Testis (tissue), 2 donors: ENCODE measurements at regions not wholly inside any gene's neighbourhood (a gene's known extent, or its start where the extent isn't known, plus 50 kb on each side); places are given as distances from the start of the nearest gene placed in this dataset.

Source experiments
- DNase-seq: peaks from one replicate; pipeline ENCODE4 v3.0.0-alpha.2; 2019
- H3K27ac ChIP-seq, 2 donors: fragments of 200-600 bp; sonication (generic); one replicate each; pipeline ENCODE4 v1.5.1; 2019
- H3K27me3 ChIP-seq: fragments of 200-600 bp; sonication (generic); one replicate; pipeline ENCODE4 v1.5.1; 2019
- H3K36me3 ChIP-seq: fragments of 200-600 bp; sonication (generic); one replicate; pipeline ENCODE4 v1.5.1; 2017; ENCODE audit warnings: low read depth; ENCODE audit errors: missing control alignments
- H3K4me1 ChIP-seq: fragments of 200-600 bp; sonication (generic); one replicate; pipeline ENCODE4 v1.5.1; 2019
- H3K4me3 ChIP-seq, 2 donors: fragments of 200-600 bp; sonication (generic); one replicate each; pipeline ENCODE4 v1.5.1; 2017 to 2019
- H3K9me3 ChIP-seq: fragments of 200-600 bp; sonication (generic); one replicate; pipeline ENCODE4 v1.5.1; 2017
- CTCF ChIP-seq, 3 experiments: fragments of 450-650 bp in 2 of 3; fragments of 200-600 bp in 1 of 3; sonication (generic) in 1 of 3; IDR thresholded peaks; one replicate each; pipeline ENCODE4 v1.5.1; 2016 to 2019; ENCODE audit warnings: antibody characterized with exemption in 3 of 3, mild to moderate bottlenecking in 2 of 3, moderate library complexity in 1 of 3
- POLR2A ChIP-seq: fragments of 450-650 bp; IDR thresholded peaks from one replicate; pipeline ENCODE4 v1.6.1; 2017; ENCODE audit warnings: antibody characterized with exemption, mild to moderate bottlenecking, moderate library complexity
- WGBS, 2 donors: methylation state at CpG; one replicate each; pipeline ENCODE4 v1.1.5; 2018; 5-methylcytosine and 5-hydroxymethylcytosine counted together
- intact Hi-C: fragments of 100-400 bp; cut with DNase I; formaldehyde crosslinking; loops from one replicate; pipeline ENCODE4 v1.15.1; 2023; ENCODE audit warnings: low total_unique reads

GRCh38 chr7:81507221-81507620, 262.6 kb downstream of the HGF start:
- Histone ChIP-seq H3K27me3 (no peaks in the 10 kb centered on the region), H3K4me1 (no peaks in the 10 kb centered on the region), H3K36me3 (no peaks in the 10 kb centered on the region), H3K9me3 (no peaks in the 10 kb centered on the region), H3K4me3 (no peak overlapping the region), H3K27ac (no peak overlapping the region)
- TF ChIP-seq POLR2A (no peak), CTCF (IDR thresholded peaks at IDR 0.05) (no peak)
- 81 to 84% methylated on average over 2 of the region's 2 CpGs for WGBS, 2 donors
- intact Hi-C loops: no loop called here
- DNase-seq: no peak

- 57 to 65% methylated on average over 1 of the region's 1 CpG for WGBS, 2 donors
- TF ChIP-seq POLR2A: no peak
- TF ChIP-seq CTCF (IDR thresholded peaks at IDR 0.05): no peak
- Histone ChIP-seq H3K36me3 (no peaks in the 10 kb centered on the region), H3K9me3 (no peaks in the 10 kb centered on the region), H3K27me3 (no peaks in the 10 kb centered on the region), H3K27ac (no peak overlapping the region), H3K4me1 (no peaks in the 10 kb centered on the region), H3K4me3 (no peak overlapping the region)
- no peak for DNase-seq
- intact Hi-C loops: no loop called here
These were observed 263.2 kb downstream of the HGF start for GRCh38 chr7:81506609-81507008.

- Histone ChIP-seq H3K27ac (no peak overlapping the region), H3K4me3 (no peak overlapping the region), H3K36me3 (no peaks in the 10 kb centered on the region), H3K9me3 (no peaks in the 10 kb centered on the region), H3K4me1 (peaks cover 4% of the 10 kb centered on the region), H3K27me3 (no peaks in the 10 kb centered on the region)
- intact Hi-C loops: no loop called here
- no peak for TF ChIP-seq CTCF (IDR thresholded peaks at IDR 0.05)
- no peak for TF ChIP-seq POLR2A
- no peak for DNase-seq
These were observed 266.1 kb downstream of the HGF start for GRCh38 chr7:81503771-81504170.

- intact Hi-C loops: no loop called here
- 80 to 81% methylated on average over 4 of the region's 4 CpGs for WGBS, 2 donors
- DNase-seq: no peak
- Histone ChIP-seq H3K27ac (no peak overlapping the region), H3K27me3 (no peaks in the 10 kb centered on the region), H3K36me3 (no peaks in the 10 kb centered on the region), H3K4me1 (peaks cover 4% of the 10 kb centered on the region), H3K9me3 (no peaks in the 10 kb centered on the region), H3K4me3 (no peak overlapping the region)
- TF ChIP-seq POLR2A (no peak), CTCF (IDR thresholded peaks at IDR 0.05) (no peak)
These were observed 266.5 kb downstream of the HGF start for GRCh38 chr7:81503336-81503735.

- Histone ChIP-seq H3K27ac (no peak overlapping the region), H3K9me3 (no peaks in the 10 kb centered on the region), H3K36me3 (no peaks in the 10 kb centered on the region), H3K4me3 (no peak overlapping the region), H3K27me3 (no peaks in the 10 kb centered on the region), H3K4me1 (peaks cover 4% of the 10 kb centered on the region)
- DNase-seq: no peak
- WGBS, 2 donors: 49 to 56% methylated on average over 2 of the region's 2 CpGs
- intact Hi-C loops: no loop called here
- no peak for TF ChIP-seq CTCF (IDR thresholded peaks at IDR 0.05)
- no peak for TF ChIP-seq POLR2A
These were observed 268.6 kb downstream of the HGF start for GRCh38 chr7:81501220-81501619.
